AG04450 (cell line): ENCODE measurements at regions not wholly inside any gene's neighbourhood (a gene's known extent, or its start where the extent isn't known, plus 50 kb on each side); places are given as distances from the start of the nearest gene placed in this dataset.

ENCODE experiments used
- CTCF ChIA-PET: fragments of 300-600, 350-600 bp; formaldehyde crosslinking; extraction: SDS; loops from one replicate; lab custom pipeline; 2022; ENCODE audit warnings: antibody characterized with exemption, inconsistent platforms; lab: Charles Lee
- POLR2A ChIA-PET: fragments of 350-600 bp; formaldehyde crosslinking; extraction: SDS; loops from one replicate; lab custom pipeline; 2021; ENCODE audit warnings: antibody characterized with exemption, inconsistent platforms; lab: Yijun Ruan, JAX
- DNase-seq: peaks from one replicate; pipeline ENCODE4 v3.0.0-alpha.2; 2011; ENCODE audit warnings: low read depth, low spot score
- H3K27ac ChIP-seq: one replicate; pipeline ENCODE4 v1.5.1; 2012; ENCODE audit warnings: low read depth, low read length, control low read depth
- H3K27me3 ChIP-seq: one replicate; pipeline ENCODE4 v1.6.0; 2012; ENCODE audit warnings: low read length; ENCODE audit not compliant: control insufficient read depth, insufficient read depth
- H3K4me3 ChIP-seq: 2 replicates; pipeline ENCODE4 v1.5.1; 2011; ENCODE audit warnings: mild to moderate bottlenecking, low read depth, low read length, control low read depth
- H3K9me3 ChIP-seq: 2 replicates; pipeline ENCODE4 v1.5.1; 2012; ENCODE audit warnings: low read length; ENCODE audit not compliant: control insufficient read depth, insufficient read depth
- CTCF ChIP-seq: IDR thresholded peaks from 2 replicates; pipeline ENCODE4 v1.5.1; 2011; ENCODE audit warnings: low read depth, low read length, control low read depth, inconsistent platforms

- no peaks in the 10 kb centered on the region for H3K9me3 ChIP-seq
- DNase-seq: no peak
- no peak for TF ChIP-seq CTCF
- H3K27ac ChIP-seq: no peak overlapping the region
- H3K4me3 ChIP-seq: no peak overlapping the region
- CTCF ChIA-PET: no interaction called here
- no peaks in the 10 kb centered on the region for H3K27me3 ChIP-seq
- POLR2A ChIA-PET: no interaction called here
Measured at GRCh38 chr4:129453524-129454200, 357.7 kb downstream of the C4orf33 start.

- no peaks in the 10 kb centered on the region for H3K9me3 ChIP-seq
- no peaks in the 10 kb centered on the region for H3K27me3 ChIP-seq
- ChIA-PET POLR2A (no interaction called here), CTCF (no interaction called here)
- no peak overlapping the region for H3K27ac ChIP-seq
- no peak overlapping the region for H3K4me3 ChIP-seq
- no peak for TF ChIP-seq CTCF
- no peak for DNase-seq
Measured at GRCh38 chr4:129455482-129455881, 359.5 kb downstream of the C4orf33 start.

GRCh38 chr4:129468624-129469023 is 372.7 kb downstream of the C4orf33 start:
- CTCF ChIA-PET: no interaction called here
- H3K27ac ChIP-seq: no peak overlapping the region
- TF ChIP-seq CTCF: no peak
- H3K4me3 ChIP-seq: no peak overlapping the region
- no peaks in the 10 kb centered on the region for H3K27me3 ChIP-seq
- POLR2A ChIA-PET: no interaction called here
- no peak for DNase-seq
- no peaks in the 10 kb centered on the region; the same call in 1 of the 2 replicates for H3K9me3 ChIP-seq

GRCh38 chr4:129474698-129475097 is 378.7 kb downstream of the C4orf33 start:
- CTCF ChIA-PET: no interaction called here
- TF ChIP-seq CTCF: no peak

GRCh38 chr4:129481107-129481506 is 385.2 kb downstream of the C4orf33 start:
- POLR2A ChIA-PET: no interaction called here
- no peak for DNase-seq
- no peaks in the 10 kb centered on the region for H3K27me3 ChIP-seq
- peaks cover 8% of the 10 kb centered on the region for H3K9me3 ChIP-seq
- no peak for TF ChIP-seq CTCF
- no peak overlapping the region for H3K27ac ChIP-seq
- CTCF ChIA-PET: no interaction called here
- no peak overlapping the region for H3K4me3 ChIP-seq

More at GRCh38 chr4:129474698-129475097, 378.7 kb downstream of the C4orf33 start:
- no peak for DNase-seq
- Histone ChIP-seq H3K9me3 (peaks cover 10% of the 10 kb centered on the region), H3K4me3 (no peak overlapping the region), H3K27me3 (no peaks in the 10 kb centered on the region), H3K27ac (no peak overlapping the region)
- POLR2A ChIA-PET: no interaction called here
